GM21367 (cell line): ENCODE measurements at regions not wholly inside any gene's neighbourhood (a gene's known extent, or its start where the extent isn't known, plus 50 kb on each side); places are given as distances from the start of the nearest gene placed in this dataset.
"Not testable (repeated sequence)": the region's sequence is repeated elsewhere in the genome, so short reads cannot be mapped to it uniquely, and the experiment has no call there.

Source experiments
- ATAC-seq: cut with Tn5 transposase; IDR thresholded peaks from one replicate; pipeline ENCODE4 v1.9.1; 2021; ENCODE audit not compliant: unreplicated experiment

DNA sequence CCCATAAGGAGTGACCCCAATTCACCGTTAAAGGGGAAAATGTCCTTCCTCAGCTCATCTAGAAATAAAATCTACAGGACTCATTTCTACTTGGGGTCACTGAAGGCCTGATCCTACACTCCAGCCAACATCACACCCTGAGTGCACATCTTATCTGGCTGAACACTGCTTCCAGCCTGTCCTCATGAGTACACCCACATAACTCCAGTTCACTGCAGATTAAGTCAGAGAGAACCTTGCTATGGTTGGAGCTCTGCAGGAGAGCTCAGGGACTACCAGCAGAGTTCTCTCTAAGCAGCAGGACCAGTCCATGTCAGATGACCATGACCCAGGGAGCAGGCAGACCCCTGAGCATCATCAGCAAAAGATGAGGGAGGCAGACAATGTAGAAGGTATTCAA, 126.9 kb upstream of the MAP3K1 start:
- ATAC-seq: no peak

DNA sequence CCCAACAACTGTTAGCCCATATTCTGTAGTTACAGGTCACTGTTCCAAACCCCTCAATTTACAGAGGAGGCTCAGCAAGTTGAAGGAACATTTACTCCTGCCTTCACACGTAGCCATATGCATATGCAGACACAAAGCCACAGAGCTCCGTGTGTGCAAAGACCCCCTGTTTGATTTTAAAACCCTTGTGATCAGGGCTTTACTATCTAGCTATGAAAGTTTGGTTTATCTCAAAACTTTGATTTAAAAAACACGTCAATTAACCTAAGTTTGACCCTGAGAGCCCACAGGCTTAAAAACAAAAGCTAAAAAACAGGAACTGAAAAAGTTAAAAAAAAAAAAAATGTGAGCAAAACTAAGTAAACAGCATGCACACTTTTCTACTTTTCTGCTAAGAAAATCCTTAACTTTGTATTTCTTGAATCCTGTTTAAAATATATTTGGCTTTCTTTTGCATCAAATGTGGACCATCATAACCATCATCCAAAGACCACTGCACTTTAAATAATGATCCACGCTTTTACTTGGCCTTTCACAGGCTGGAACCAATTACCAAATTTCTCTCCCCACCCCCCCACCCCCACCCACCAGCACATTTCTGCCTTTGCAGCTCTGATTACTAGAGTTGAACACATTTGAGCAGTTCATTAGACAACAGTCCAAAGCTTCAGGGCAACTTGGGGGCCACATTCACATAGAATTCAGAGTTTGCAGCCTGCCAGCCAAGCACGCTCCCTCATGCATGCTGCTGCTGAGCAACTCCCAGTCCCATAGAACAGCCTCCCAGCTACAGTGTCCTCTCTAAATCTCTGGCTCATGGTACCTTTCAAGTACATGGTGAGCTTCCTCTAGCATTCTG, 128.8 kb upstream of the MAP3K1 start:
- peak; percentile 49 for ATAC-seq

DNA sequence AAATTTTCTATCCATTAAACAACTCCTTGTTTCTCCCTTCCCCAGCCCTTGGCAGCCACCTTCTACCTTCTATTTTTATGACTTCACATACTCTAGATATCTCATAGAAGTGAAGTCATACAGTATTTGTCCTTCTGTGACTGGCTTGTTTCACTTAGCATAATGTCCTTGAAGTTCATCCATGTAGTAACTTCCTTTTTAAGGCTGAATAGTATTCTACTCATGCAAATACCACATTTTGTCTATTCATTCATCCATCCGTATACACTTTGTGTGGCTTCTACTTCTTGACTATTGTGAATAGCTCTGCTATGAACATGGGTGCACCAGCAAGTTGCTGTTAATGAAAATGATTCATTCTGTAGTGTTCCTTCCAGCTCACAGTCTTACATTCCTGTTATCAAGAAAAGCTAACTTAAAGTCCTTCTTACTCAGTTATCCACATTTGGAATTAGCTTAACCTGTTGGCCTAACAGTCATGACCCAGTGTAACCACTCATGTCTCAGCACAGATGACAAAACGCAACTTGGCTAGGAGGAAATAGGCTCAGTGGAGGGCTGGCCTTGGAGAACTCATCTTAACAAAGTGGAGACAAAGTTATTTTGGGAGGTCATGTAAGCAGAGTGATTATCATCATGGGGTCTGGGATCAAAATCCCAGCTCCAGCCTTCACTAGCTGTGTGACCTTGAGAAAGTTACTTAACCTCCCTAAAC, 129.7 kb upstream of the MAP3K1 start:
- no peak for ATAC-seq

DNA sequence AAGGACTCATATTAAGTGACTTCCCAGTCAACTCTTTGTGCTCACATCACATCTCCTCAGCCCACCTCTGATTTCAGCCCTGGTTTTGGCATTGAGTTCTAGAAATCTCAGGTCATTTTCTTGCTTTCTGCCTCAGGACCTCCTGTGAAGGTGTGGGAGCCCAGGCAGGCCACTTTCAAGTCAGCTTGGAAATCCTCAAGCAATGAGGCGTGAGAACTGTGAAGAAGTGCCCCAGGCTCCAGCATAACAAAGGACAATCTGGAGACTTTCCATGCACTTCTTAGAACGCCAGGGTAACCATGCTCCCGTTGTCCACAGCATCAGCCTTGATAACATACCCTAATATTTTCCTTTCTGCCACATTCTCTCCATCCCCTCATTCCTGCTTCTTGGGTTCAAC, 131.2 kb upstream of the MAP3K1 start:
- no peak for ATAC-seq

DNA sequence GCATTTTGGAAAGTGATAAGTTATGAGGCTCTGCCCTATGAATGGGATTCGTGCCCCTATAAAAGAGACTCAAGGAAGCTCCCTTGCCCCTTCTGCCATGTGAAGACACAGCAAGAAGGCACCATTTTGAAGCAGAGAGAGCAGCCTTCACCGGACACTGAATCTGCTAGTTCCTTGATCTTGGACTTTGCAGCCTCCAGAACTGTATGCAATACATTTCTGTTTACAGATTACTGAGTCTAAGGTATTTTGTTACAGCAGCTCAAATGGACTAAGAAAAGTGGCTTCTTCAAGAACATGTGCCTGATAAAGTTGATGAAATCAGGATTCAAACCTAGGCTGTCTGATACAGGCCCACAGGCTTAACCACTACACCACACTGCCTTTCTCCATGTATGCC, 131.6 kb upstream of the MAP3K1 start:
- no peak for ATAC-seq

DNA sequence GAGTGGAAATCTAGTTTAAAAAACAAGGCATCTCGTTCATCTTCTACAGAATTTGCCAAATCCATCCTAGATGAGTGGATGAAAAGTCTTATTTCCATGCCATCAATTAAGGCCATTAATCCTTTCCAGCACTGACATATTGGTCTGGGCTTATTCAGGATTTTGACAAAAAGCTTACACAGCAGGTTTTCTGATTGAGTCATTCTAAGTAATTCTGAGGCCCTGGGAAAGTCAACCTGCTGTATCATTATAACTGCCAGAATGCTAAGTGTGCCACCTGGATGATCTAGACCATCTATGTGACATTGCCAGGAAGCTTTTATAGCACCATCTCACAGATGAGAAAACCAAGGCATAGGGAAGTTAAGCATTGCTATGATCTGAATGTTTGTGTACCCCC, 132.1 kb upstream of the MAP3K1 start:
- ATAC-seq: no peak

DNA sequence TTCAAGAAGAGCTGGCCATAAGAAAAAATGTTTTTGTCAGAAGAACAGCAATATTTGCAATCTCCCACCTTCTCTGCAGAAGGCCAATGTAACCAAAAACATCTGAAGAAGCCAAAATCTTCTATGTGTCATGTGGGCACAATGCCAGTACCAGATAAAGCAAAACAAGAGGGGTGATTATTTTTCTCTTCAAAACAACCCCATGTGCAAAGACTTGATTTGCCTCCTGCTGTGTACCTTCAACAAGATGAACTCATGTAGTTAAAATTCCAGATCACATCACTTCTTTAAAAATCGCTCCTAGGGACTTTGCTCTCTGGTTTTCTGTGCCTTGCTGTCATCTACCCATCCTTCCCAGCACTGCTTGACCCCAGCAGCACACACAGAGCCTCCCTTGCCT, 134.0 kb upstream of the MAP3K1 start:
- no peak for ATAC-seq

DNA sequence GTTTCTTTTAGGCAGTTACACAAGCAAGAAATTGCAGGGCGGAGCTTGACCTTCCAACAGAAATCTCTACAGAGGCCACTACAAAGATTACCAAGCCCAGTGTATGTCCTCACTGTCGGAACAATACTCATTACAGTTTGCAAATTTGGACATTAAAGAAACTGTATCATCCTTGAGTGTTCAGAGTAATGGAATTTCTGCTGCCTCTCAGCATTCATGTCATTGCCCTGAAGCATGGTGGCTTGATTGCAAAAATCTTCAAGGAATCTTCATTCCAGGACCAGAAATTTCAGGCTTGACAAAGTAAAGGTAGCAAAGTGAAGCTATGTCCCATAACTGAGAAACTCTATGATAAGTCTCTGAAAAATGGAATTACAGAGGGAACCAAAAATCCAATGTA, 134.6 kb upstream of the MAP3K1 start:
- ATAC-seq: no peak

DNA sequence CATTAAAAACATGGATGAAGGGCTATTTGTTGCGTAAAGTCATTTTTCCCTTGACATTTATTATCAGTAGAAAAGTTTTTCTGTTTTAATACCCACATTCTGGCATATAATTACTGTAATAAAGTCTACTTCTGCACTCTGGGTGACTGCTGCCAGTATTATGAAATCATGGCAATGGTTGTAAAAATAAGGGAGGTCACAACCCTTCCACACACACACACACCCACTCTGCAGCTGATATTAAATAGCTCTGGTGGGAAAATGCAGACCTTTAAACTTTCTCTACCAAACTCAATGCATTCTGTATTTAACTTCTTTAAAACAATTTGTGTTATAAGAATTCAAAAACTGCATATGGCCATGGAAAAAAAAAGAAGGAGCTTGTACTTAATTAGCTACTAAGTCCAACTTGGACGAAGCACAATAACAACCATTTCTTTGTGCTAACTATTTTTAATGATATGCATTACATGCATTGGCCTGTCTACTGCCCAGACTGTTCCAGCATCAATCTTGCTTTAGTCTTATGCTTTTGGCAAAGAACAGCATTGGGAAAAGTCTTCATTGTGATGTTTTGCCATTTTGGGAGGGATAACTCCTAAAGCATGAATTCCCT, 137.6 kb upstream of the MAP3K1 start:
- ATAC-seq: no peak

DNA sequence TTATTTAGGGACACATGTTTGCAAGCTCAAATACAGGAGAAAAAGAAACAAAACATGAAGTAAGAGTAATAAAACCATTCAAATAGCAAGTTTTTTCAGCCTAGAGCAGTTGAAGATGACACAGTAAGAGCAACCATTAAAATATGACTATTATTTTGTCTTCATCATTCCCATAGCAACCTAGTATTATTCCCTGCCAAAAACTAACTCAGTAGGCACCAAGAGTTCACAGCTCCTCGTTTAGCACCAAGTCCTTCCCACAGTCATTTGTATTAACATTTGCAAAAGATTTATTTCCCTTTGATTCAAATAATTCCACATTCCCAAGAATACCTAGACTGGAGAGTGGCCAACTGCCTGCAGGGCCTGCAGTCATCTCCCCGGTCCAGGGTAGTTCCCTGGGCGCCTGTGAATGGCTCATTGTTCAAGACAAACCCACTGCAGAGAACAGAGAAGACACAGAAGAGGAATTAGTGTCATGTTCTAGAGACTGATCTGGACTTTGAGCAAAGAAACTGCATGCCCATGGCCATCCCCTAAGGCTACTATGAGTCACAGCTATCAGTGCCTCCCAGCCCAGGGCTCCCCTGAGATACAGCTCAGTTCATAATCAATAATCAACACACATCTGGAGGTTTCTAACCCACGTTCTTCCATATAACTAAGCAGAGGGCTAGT, 139.1 kb upstream of the MAP3K1 start:
- ATAC-seq: no peak

DNA sequence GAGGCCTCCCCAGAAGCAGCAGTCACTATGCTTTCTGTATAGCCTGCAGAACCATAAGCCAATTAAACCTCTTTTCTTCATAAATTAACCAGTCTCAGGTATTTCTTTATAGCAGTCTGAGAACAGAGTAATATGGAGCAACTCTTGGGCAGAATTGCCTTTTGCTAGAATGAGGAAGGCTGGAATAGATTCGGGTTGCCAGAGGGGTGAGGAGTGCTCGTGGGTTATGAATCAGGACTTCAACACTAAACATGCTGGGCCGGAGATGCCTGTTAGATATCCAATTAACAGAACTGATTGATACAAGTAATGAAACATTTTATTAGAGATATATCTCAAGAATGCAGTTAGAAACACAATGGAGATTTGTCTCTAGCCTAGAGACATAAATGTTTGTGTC, 140.9 kb upstream of the MAP3K1 start:
- ATAC-seq: no peak

DNA sequence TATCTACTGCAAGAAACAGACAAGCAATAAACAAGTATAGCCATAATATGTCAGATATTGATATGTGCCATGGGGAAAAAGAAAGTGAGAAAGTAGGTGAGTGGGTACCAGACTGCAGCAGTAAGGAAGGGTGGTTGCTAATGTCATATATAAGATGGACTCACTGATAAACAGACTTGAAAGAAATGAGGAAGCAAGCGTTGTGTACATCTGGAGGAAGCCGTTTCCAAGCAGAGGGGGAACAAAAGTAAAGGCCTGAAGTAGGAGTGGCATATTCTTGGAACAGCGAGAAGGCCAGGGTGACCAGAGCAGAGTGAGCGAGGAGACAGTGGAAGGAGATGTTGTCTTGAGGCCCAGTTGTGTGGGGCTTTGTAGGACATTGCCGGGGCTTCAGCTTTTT, 142.2 kb upstream of the MAP3K1 start:
- no peak for ATAC-seq

DNA sequence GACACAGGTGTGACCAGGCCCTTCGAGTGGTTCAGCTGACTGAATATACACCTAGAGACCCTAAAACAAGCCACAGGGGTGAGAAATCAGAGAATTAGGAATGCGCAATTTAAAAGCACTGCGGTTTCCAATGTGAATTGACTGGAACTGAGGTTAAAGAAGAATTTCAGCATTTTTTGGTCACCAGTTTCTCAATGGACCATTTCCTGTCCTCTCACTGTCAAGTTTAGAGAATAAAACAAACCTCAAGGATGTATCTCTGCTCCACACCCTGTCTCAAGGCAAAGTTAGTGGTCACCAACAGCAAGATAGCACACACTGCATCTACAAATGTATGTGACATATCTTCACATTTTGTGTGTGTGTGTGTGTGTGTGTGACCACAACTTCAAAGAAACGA, 143.8 kb upstream of the MAP3K1 start:
- no peak for ATAC-seq

DNA sequence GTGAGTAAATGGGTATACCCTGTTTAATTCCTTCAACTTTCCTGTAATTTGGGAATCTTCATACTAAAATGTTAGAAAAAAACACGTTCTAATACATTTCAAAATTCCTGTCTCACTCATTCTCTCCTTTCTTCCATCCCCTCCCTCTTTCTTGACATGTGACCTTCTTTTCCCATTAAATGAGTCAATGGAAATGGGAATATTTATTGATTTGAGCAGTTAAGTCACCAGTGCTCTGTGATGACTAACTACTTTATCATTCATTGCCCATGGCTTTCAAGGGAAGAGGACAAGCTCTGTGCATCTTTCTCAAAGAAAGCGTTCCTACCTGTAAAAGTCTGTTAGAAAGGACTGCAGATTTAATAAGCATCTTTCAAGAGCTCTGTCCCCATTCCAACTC, 144.4 kb upstream of the MAP3K1 start:
- no peak for ATAC-seq

DNA sequence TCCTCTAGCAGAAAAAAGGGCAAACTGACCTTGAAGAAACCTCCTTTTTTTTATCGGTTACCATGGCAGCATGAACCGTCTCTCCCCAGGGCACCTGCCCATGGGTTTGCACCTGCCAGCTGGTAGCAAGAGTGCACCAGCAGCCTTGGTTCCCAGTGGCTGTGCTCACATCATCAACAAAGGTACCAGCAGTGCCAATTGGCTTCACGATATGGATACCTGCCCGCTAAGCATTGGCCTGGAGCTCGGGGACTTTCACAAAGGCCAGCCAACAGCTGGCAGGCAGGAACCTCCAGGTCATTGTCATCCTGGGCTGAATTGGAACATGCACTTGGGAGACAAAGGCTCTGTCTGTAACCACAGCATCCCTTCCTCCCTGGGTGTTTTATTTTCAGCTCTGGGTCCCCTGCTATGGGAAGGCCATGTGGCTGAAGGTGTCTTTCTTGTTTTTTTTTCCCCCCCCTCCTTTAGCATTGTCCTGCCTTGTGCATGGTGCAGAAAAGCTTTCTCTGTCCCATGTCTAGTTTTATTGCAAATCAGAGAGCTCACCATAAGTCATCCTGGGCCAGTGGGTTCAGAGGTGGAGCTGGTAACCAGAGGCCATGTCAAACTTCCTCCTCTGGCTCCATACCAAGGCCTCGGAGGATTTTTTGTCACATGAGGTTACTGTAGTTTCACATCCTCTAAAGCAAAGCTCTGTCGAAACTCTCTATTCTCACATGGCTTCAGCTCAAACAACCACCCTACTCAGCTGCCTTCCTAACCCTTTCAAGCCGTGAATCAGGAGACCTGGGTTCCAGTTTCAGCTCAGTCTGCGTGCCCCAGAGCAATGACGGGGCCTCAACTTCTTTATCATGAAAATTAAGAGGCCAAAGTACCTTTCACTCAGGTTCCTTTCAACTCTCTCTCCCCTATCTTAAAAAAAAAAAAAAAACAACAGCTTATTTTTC, 145.5 kb upstream of the MAP3K1 start:
- ATAC-seq: peak; percentile 97

DNA sequence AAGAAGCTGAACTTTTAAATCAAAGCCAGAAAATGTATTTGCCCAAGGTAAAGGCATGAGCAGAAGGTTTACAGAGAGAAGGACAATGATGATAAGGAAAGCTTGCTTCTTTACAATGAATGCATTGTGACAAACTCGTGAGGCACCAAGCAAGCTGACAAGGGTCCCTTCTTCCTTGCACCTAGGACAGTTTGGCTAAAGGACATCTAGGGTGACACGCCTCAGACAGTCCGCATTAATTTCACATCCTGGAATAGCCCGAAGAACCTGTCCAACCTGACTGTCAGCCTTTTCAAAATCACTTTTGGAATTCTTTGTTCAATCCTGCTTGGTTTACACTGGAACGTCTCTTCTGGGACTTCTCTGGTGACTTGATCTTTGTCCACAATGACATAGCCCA, 146.4 kb upstream of the MAP3K1 start:
- no peak for ATAC-seq

DNA sequence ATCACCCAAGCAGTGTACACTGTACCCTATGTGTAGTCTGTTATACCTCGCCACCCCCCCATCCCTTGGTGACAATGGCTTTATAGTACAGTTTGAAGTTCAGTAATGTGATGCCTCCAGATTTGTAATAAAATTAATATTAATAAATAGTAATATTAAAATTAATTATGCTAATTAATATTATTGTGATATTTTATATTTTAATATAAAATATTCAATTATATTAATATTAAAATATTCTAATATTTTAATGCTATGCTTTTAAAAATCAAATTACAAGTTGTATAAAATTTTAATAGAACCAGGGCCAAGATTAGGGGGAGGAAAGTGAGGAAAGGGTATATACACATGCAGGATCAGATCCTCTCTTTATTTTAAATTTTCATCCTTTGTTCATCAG, 147.7 kb upstream of the MAP3K1 start:
- ATAC-seq: no peak

DNA sequence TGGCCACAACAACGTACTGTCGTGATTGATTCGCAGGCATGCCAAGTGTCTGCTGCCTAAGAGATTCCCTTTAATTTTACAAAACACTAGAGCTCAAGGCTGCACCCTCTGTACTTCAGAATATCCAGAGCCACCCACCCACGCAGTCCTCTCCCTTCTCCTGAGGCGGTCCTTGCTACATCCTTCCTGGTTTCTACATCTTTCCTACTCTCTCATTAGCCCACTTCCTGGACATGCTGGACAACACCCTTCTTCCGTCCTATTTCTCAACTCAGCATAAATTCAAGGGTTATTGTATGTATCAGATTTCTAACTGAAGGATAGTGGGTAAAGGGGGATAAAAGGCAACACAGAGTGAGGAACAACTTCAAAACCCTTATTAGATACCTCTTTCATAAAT, 148.4 kb upstream of the MAP3K1 start:
- no peak for ATAC-seq

DNA sequence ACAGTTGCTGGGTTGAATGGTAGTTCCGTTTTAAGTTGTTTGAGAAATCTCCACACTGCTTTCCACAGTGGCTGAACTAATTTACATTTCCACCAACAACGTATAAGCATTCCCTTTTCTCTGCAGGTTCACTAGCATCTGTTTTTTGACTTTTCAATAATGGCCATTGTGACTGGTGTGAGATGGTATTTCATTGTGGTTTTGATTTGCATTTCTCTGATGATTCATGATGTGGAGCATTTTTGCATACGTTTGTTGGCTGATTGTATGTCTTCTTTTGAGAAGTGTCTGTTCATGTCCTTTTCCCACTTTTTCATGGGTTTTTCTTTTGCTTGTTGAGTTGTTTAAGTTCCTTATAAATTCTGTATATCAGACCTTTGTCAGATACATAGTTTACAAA, 150.2 kb upstream of the MAP3K1 start:
- not testable (repeated sequence) for ATAC-seq

DNA sequence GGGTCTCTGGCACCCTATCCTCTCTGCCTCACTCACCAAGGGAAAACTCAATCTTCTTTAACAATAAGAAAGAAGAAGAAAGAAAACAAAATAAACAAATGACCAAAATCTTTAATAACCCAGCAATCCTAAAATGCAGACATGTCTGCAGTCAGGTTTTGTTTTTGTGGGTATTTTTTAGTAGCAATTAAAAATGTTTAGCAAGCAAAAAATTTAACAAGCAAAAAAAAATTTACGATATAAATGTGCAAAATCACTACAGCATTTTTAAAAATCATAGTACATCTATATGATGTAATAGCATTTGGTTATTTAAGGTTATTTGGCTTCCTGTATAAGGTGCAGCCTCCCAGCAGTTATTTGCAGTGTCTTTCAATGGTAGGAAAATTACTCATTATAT, 151.3 kb upstream of the MAP3K1 start:
- no peak for ATAC-seq
